Neural cell (in vitro differentiated cells): ENCODE measurements at regions not wholly inside any gene's neighbourhood (a gene's known extent, or its start where the extent isn't known, plus 50 kb on each side); places are given as distances from the start of the nearest gene placed in this dataset.

Experiments used
- H2AFZ ChIP-seq: fragments of 200-600, 300-800 bp; sonication (generic), shearing (Covaris generic); 2 replicates; pipeline ENCODE4 v1.6.0; 2014; ENCODE audit warnings: low read depth, mild to moderate bottlenecking, antibody characterized with exemption, low read length, moderate library complexity
- H3F3A ChIP-seq: fragments of 200-600 bp; shearing (Covaris generic); 2 replicates; pipeline ENCODE4 v1.6.1; 2016; ENCODE audit warnings: mild to moderate bottlenecking, moderate library complexity, mixed read lengths, antibody characterized with exemption, low read length; ENCODE audit not compliant: insufficient read depth, poor library complexity, severe bottlenecking
- H3K27ac ChIP-seq: fragments of 200-600, 300-800 bp; sonication (generic), shearing (Covaris generic); 2 replicates; pipeline ENCODE4 v1.5.1; 2014; ENCODE audit warnings: mild to moderate bottlenecking, low read length, moderate library complexity
- H3K27me3 ChIP-seq: fragments of 300-800, 200-600 bp; sonication (generic), shearing (Covaris generic); 2 replicates; pipeline ENCODE4 v1.6.0; 2014; ENCODE audit warnings: mild to moderate bottlenecking, low read depth, low read length, moderate library complexity; ENCODE audit not compliant: insufficient read depth
- H3K36me3 ChIP-seq: fragments of 300-800, 200-600 bp; sonication (generic), shearing (Covaris generic); 2 replicates; pipeline ENCODE4 v1.5.1; 2014; ENCODE audit warnings: mild to moderate bottlenecking, antibody characterized with exemption, low read length, moderate library complexity; ENCODE audit not compliant: insufficient read depth
- H3K4me2 ChIP-seq: fragments of 300-800, 200-600 bp; sonication (generic), shearing (Covaris generic); 2 replicates; pipeline ENCODE4 v1.6.0; 2014; ENCODE audit warnings: mild to moderate bottlenecking, low read length
- H3K4me3 ChIP-seq: fragments of 300-800, 200-600 bp; sonication (generic), shearing (Covaris generic); 2 replicates; pipeline ENCODE4 v1.5.1; 2014; ENCODE audit warnings: mild to moderate bottlenecking, low read length, moderate library complexity
- H3K79me2 ChIP-seq: fragments of 200-600 bp; shearing (Covaris generic); replicated peaks from 2 replicates; pipeline ENCODE4 v1.6.0; 2014; ENCODE audit warnings: mild to moderate bottlenecking, low read length, moderate library complexity; ENCODE audit not compliant: insufficient read depth
- H3K9ac ChIP-seq: fragments of 300-800, 200-600 bp; sonication (generic), shearing (Covaris generic); 2 replicates; pipeline ENCODE4 v1.6.1; 2016; ENCODE audit warnings: mild to moderate bottlenecking, low read length, mixed read lengths
- H3K9me2 ChIP-seq: fragments of 200-600 bp; shearing (Covaris generic); 2 replicates; pipeline ENCODE4 v1.6.1; 2016; ENCODE audit warnings: mild to moderate bottlenecking, low read length, mixed read lengths; ENCODE audit not compliant: insufficient read depth
- H3K9me3 ChIP-seq: fragments of 200-600, 300-800 bp; sonication (generic), shearing (Covaris generic); 2 replicates; pipeline ENCODE4 v1.6.1; 2016; ENCODE audit warnings: mild to moderate bottlenecking, mixed run types, low read length, moderate library complexity, mixed read lengths
- H4K20me1 ChIP-seq: fragments of 200-600 bp; shearing (Covaris generic); 2 replicates; pipeline ENCODE4 v1.6.1; 2016; ENCODE audit warnings: mild to moderate bottlenecking, mixed run types; ENCODE audit not compliant: insufficient read depth
- EP300 ChIP-seq: fragments of 450-650 bp; conservative IDR thresholded peaks from 2 replicates; pipeline ENCODE4 v1.6.1; 2014; ENCODE audit warnings: antibody characterized with exemption, mild to moderate bottlenecking, moderate library complexity; ENCODE audit not compliant: poor library complexity, severe bottlenecking
- EZH2 ChIP-seq: fragments of 200-600, 300-800 bp; shearing (Covaris generic), sonication (generic); IDR thresholded peaks from 2 replicates; pipeline ENCODE4 v1.6.1; 2014; ENCODE audit warnings: antibody characterized with exemption, low read length, borderline replicate concordance, mild to moderate bottlenecking; ENCODE audit not compliant: insufficient read depth, poor library complexity, severe bottlenecking
- MXI1 ChIP-seq: fragments of 450-650 bp; conservative IDR thresholded peaks from 2 replicates; pipeline ENCODE4 v1.6.1; 2014; ENCODE audit warnings: antibody characterized with exemption, mild to moderate bottlenecking; ENCODE audit not compliant: poor library complexity, severe bottlenecking
- POLR2AphosphoS5 ChIP-seq: IDR thresholded peaks from 2 replicates; pipeline ENCODE4 v1.6.1; 2012
- RAD21 ChIP-seq: fragments of 450-650 bp; conservative IDR thresholded peaks from 2 replicates; pipeline ENCODE4 v1.6.1; 2014; ENCODE audit warnings: antibody characterized with exemption, mild to moderate bottlenecking, moderate library complexity
- REST ChIP-seq: IDR thresholded peaks from 2 replicates; pipeline ENCODE4 v1.6.1; 2012; ENCODE audit warnings: borderline replicate concordance
- SMC3 ChIP-seq: fragments of 450-650 bp; conservative IDR thresholded peaks from 2 replicates; pipeline ENCODE4 v1.6.1; 2014; ENCODE audit warnings: antibody characterized with exemption, mild to moderate bottlenecking, moderate library complexity; ENCODE audit not compliant: poor library complexity
- TAF1 ChIP-seq: IDR thresholded peaks from 2 replicates; pipeline ENCODE4 v1.6.1; 2012; ENCODE audit warnings: low read depth
- TF ChIP-seq, protein P1 (sequence below): fragments of 450-650 bp; IDR thresholded peaks from 2 replicates; pipeline ENCODE4 v1.5.1; 2014; ENCODE audit warnings: antibody characterized with exemption, mild to moderate bottlenecking, moderate library complexity; ENCODE audit not compliant: poor library complexity, severe bottlenecking

DNA sequence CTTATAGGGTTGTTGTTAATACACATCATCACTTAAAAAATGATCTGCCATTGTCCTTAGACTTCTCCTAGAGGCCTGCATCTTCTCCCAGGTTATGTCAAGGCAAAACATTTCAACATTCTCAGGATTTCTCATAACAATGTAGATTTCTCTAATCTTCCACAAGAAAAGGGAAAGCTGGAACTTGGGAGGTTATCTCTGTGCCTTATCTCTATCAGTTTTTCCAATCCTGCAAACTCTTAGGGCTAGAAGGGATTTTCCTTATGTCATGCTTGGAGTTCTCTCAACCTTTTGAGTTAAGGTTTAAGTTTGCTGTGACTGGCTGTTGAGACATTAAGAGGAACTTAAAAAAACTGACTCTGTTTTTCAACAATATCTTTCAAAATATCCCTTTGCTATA is 300.6 kb upstream of the TFPI start:
- H3K79me2 ChIP-seq: no peaks in the 10 kb centered on the region
- no peak overlapping the region for H3K4me3 ChIP-seq
- no peak overlapping the region for H3K4me2 ChIP-seq
- no peaks in the 10 kb centered on the region for H3K36me3 ChIP-seq
- H3K9me3 ChIP-seq: no peaks in the 10 kb centered on the region
- no peak overlapping the region for H3K27ac ChIP-seq
- H2AFZ ChIP-seq: no peak overlapping the region
- H3K27me3 ChIP-seq: no peaks in the 10 kb centered on the region
- H3K9me2 ChIP-seq: no peaks in the 10 kb centered on the region
- no peaks in the 10 kb centered on the region for H4K20me1 ChIP-seq
- TF ChIP-seq TAF1: no peak
- TF ChIP-seq REST: no peak
- TF ChIP-seq EZH2: no peak
- TF ChIP-seq MXI1: no peak
- no peak for TF ChIP-seq SMC3
- TF ChIP-seq POLR2AphosphoS5: no peak
- TF ChIP-seq, protein P1, sequence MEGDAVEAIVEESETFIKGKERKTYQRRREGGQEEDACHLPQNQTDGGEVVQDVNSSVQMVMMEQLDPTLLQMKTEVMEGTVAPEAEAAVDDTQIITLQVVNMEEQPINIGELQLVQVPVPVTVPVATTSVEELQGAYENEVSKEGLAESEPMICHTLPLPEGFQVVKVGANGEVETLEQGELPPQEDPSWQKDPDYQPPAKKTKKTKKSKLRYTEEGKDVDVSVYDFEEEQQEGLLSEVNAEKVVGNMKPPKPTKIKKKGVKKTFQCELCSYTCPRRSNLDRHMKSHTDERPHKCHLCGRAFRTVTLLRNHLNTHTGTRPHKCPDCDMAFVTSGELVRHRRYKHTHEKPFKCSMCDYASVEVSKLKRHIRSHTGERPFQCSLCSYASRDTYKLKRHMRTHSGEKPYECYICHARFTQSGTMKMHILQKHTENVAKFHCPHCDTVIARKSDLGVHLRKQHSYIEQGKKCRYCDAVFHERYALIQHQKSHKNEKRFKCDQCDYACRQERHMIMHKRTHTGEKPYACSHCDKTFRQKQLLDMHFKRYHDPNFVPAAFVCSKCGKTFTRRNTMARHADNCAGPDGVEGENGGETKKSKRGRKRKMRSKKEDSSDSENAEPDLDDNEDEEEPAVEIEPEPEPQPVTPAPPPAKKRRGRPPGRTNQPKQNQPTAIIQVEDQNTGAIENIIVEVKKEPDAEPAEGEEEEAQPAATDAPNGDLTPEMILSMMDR: no peak
- H3F3A ChIP-seq: no peaks in the 10 kb centered on the region
- H3K9ac ChIP-seq: no peak overlapping the region

DNA sequence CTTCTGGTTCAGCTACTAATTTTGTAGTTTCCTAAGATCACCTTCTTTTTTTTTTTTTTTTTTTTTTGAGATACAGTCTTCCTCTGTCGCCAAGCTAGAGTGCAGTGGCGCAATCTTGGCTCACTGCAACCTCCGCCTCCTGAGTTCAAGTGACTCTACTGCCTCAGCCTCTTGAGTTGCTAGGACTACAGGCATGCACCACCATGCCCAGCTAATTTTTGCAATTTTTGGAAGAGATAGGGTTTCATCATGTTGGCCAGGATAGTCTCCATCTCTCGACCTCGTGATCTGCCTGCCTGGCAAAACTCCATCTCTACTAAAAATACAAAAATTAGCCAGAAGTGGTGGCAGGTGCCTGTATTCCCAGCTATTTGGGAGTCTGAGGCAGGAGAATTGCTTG is 301.5 kb upstream of the TFPI start:
- H3K27ac ChIP-seq: no peak overlapping the region
- no peaks in the 10 kb centered on the region for H3K9me3 ChIP-seq
- TF ChIP-seq REST (no peak), POLR2AphosphoS5 (no peak), EP300 (no peak), EZH2 (no peak), MXI1 (no peak), SMC3 (no peak), TAF1 (no peak), RAD21 (no peak)
- TF ChIP-seq, protein P1: no peak
- no peaks in the 10 kb centered on the region for H3K9me2 ChIP-seq
- no peaks in the 10 kb centered on the region for H3K27me3 ChIP-seq
- no peaks in the 10 kb centered on the region for H4K20me1 ChIP-seq
- no peaks in the 10 kb centered on the region for H3K79me2 ChIP-seq
- H3K4me3 ChIP-seq: no peak overlapping the region
- H3K36me3 ChIP-seq: no peaks in the 10 kb centered on the region
- no peak overlapping the region for H3K4me2 ChIP-seq
- H2AFZ ChIP-seq: no peak overlapping the region
- H3K9ac ChIP-seq: no peak overlapping the region
- no peaks in the 10 kb centered on the region for H3F3A ChIP-seq
